GM12874 (cell line): ENCODE measurements at regions not wholly inside any gene's neighbourhood (a gene's known extent, or its start where the extent isn't known, plus 50 kb on each side); places are given as distances from the start of the nearest gene placed in this dataset.

Experiments
- TF ChIP-seq, protein P1 (sequence below): IDR thresholded peaks from 2 replicates; pipeline ENCODE4 v1.5.1; 2011; ENCODE audit warnings: low read depth, mild to moderate bottlenecking, control low read depth, low read length, moderate library complexity; ENCODE audit not compliant: insufficient read depth

DNA sequence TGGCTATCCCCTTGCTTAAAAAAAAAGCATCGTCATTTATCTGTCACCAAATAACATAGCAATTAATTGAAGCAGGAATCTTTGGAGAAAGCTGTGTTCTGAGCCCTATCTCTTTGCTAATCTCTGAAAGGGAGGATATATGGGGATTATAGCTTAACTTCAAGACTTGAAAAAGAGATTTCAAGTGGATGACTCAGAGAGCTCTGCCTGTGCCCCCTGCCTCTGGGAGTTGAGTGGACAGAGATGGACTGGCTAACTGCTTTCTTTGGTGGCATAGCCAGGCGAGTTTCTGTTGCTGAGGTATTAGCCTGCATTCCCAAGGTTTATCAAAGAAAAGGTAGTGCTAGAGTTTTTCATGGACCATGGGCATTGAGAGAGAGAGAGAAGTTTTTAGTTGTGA is 91.6 kb downstream of the DDIT4L start:
- TF ChIP-seq, protein P1, sequence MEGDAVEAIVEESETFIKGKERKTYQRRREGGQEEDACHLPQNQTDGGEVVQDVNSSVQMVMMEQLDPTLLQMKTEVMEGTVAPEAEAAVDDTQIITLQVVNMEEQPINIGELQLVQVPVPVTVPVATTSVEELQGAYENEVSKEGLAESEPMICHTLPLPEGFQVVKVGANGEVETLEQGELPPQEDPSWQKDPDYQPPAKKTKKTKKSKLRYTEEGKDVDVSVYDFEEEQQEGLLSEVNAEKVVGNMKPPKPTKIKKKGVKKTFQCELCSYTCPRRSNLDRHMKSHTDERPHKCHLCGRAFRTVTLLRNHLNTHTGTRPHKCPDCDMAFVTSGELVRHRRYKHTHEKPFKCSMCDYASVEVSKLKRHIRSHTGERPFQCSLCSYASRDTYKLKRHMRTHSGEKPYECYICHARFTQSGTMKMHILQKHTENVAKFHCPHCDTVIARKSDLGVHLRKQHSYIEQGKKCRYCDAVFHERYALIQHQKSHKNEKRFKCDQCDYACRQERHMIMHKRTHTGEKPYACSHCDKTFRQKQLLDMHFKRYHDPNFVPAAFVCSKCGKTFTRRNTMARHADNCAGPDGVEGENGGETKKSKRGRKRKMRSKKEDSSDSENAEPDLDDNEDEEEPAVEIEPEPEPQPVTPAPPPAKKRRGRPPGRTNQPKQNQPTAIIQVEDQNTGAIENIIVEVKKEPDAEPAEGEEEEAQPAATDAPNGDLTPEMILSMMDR = no peak

DNA sequence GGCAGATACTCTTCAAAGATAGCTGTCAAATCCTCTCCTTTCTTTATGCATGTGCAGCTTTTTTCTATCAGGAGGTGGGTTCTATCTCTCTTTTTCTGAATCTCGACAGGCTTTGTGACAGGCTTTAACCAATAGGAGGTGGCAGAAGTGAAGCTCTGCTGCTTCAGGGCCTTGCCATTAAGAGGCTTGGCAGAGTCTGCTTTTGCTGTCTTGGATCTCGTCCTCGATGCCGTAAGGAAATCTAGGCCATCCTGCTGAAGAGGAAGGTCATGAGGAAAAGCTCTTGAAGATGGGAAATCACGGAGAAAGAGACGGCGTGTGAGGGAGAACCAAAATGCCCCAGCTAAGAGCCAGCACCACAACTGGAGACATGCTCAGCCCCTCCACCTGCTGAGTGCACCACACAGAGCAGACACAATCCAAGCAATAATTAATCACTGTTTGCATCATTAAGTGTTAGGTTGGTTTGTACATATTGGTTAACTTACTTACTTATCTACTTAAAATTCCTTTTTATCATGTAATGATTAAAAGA is 92.2 kb downstream of the DDIT4L start:
- TF ChIP-seq, protein P1 = no peak

DNA sequence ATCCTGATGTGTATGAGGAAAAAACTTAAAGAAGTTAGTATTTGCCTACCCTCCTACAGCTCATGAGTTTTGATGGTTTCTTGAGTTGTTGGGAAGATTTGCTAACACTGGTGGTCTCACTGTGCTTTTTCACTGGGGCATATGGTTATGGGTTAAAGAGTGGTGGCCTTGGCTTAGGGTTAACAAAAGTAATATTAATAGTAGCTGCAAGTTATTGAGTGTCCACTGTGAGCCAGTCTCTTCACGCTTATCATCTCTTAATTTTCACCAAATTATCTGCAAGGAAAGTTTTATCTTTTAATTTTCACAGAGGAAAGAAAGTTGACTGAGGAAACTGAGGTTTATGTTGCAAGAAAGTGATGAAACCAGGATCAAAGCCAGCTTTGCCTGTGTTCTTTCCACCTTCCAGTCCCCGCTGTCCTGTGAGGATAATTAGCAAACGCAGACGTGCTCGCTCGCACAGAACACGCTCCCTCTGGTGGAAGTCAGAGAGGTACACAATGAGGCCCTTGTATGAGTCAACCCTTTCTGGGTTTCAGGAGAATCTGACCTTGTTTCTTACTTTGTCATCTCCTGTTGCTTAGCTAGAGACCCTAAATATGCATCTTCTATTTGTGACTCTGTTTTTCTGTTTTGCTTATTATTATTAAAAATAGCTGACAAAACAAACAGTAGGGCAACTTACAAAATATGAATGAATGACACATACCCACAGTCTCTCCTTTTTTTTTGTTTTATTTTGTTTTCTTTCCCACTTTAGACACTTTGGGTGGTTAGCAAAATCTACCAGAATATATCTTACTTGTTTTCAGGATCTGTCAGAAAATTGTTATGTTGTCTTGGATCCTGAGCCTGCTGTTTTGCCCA is 94.3 kb downstream of the DDIT4L start:
- TF ChIP-seq, protein P1 = peak; percentile 78

DNA sequence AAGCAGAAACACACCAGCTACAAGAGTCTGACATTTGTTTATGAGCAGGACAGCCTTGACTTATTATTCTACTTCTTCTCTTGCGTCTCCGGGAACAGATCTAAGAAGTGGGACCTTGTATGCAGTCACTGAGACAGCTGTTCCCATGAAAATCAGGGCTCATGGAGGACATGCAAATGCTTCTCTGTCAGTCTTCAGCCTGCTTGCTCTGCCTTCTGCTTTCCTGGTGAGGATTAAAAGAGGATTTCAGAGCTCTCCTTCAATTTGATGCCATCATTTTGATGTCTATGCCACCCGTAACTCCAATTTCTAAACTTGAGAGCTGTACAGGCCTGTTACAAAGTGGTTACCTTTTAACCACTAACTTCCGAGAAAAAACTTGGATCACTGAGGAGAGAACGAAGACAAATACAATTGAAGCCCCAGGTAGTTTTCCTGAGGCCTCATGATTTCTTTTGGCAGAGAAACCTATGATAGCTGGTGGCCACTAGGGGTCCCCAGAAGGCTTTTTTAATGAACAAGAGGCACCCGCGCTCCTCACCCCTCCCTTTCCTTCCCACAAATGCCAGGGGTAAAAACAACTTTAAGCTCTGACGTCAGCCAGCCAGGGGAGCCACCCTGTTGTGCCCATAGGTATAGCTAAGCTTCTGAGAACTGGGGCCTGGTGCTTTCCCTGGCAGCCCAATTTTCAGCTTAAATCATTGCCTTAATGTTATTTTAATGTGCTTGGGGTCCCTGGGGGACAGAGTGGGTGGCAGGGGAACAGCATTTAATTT is 97.0 kb downstream of the DDIT4L start:
- TF ChIP-seq, protein P1 = peak; percentile 69

DNA sequence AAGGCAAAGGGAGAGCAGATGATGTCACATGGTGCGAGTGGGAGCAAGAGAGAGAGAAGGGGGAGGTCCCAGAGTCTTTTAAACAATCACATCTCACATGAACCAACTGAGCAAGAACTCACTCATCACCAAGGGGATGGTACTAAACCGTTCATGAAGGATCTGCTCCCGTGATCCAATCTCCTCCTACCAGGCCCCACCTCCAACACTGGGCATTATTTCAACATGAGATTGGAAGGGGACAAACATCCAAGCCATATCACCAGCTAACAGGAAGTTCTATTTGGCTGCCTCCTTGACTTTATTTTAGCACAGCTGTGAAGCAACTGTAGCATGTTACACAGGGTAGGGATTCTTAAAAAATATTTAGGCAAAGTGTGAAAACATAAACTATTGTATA is 102.5 kb downstream of the DDIT4L start:
- TF ChIP-seq, protein P1 = no peak

DNA sequence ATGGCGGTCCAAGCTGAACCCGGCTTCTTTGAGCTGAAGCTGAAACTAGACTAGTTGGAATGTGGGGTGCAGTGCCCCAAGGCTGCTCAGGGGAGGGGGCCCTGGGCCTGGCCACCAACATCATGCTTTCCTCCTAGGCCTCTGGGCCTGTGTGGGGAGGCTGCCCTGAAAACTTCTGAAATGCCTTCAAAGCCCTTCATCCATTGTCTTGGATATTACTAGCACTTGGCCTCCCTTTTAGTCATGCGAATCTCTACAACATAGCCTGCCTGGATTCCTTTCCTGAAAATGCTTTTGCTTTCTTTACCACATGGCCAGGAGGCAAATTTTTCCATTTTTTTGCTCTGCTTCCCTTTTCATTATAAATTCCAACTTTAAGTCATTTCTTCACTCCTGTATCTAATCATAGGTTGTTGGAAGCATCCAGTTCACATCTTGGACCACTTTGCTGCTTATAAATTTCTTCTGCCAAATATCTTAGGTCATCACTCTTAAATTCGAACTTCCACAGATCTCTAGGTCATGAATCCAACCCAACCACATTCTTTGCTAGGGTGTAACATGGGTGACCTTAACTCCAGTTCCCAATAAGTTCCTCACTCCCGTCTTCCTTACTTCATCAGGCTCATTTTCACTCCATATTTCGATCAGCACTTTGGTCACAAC is 103.4 kb downstream of the DDIT4L start:
- TF ChIP-seq, protein P1 = no peak

DNA sequence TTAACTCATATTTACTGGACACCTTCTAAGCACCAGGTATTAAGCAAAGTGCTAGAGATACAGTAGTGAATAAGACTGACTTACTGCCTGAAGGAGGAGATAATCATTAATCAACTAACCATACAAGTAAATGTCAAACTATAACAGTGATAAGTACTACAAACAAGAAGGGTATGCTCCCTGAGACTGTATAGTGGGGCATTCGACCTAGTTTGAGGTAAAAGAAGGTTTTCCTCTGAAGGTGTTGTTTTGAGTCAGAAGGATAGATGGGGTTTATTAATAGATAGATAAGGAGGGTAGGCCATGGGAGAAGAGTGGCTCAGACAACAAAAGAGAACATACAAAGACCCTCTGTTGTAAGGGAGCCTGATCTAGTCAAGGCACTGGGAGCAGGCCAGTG is 105.4 kb downstream of the DDIT4L start:
- TF ChIP-seq, protein P1 = no peak
